ENCODE measurements at regions not wholly inside any gene's neighbourhood (a gene's known extent, or its start where the extent isn't known, plus 50 kb on each side); places are given as distances from the start of the nearest gene placed in this dataset.
A peak's percentile ranks its signal among the peaks of the same experiment; 100 is the strongest.

GRCh38 chr1:8109216-8109615, 83.1 kb upstream of the ERRFI1 start:
- DNase-seq = no peak
- intact Hi-C loops (cut with DNase I) = no loop called here

GRCh38 chr1:8107897-8108296, 81.8 kb upstream of the ERRFI1 start:
- intact Hi-C loops (cut with DNase I) = no loop called here
- DNase-seq = no peak

GRCh38 chr1:8104278-8105236, 78.4 kb upstream of the ERRFI1 start:
- intact Hi-C loops (cut with DNase I) = no loop called here
- no peak for DNase-seq

GRCh38 chr1:8097908-8098307, 71.8 kb upstream of the ERRFI1 start:
- intact Hi-C loops (cut with DNase I) = no loop called here
- peak in 5 of 42 donors; percentile 11 to 32 (median 22) for DNase-seq

- peak in 1 of 42 donors; percentile 3 for DNase-seq
- intact Hi-C loops (cut with DNase I) = no loop called here
Observed at GRCh38 chr1:8097077-8097799, 71.1 kb upstream of the ERRFI1 start.

GRCh38 chr1:8096105-8097011, 70.2 kb upstream of the ERRFI1 start:
- DNase-seq = no peak
- intact Hi-C loops (cut with DNase I) = no loop called here

- DNase-seq = no peak
- intact Hi-C loops (cut with DNase I) = no loop called here
Observed at GRCh38 chr1:8095584-8095983, 69.5 kb upstream of the ERRFI1 start.

GRCh38 chr1:8094481-8095241, 68.6 kb upstream of the ERRFI1 start:
- intact Hi-C loops (cut with DNase I) = no loop called here
- no peak for DNase-seq

- no peak for DNase-seq
- intact Hi-C loops (cut with DNase I) = no loop called here
Observed at GRCh38 chr1:8093221-8093980, 67.3 kb upstream of the ERRFI1 start.

GRCh38 chr1:8092657-8093056, 66.5 kb upstream of the ERRFI1 start:
- intact Hi-C loops (cut with DNase I) = no loop called here
- no peak for DNase-seq

GRCh38 chr1:8091691-8092090, 65.6 kb upstream of the ERRFI1 start:
- intact Hi-C loops (cut with DNase I) = no loop called here
- no peak for DNase-seq

GRCh38 chr1:8090241-8090702, 64.2 kb upstream of the ERRFI1 start:
- DNase-seq = no peak
- intact Hi-C loops (cut with DNase I) = no loop called here

GRCh38 chr1:8089535-8090228, 63.6 kb upstream of the ERRFI1 start:
- intact Hi-C loops (cut with DNase I) = no loop called here

GRCh38 chr1:8086055-8086454, 59.9 kb upstream of the ERRFI1 start:
- intact Hi-C loops (cut with DNase I) = no loop called here
- DNase-seq = no peak

More at GRCh38 chr1:8089535-8090228, 63.6 kb upstream of the ERRFI1 start:
- peak in 19 of 42 donors; percentile 4 to 66 (median 17) for DNase-seq

- DNase-seq = no peak
- intact Hi-C loops (cut with DNase I) = no loop called here
Observed at GRCh38 chr1:8084913-8085312, 58.8 kb upstream of the ERRFI1 start.

- intact Hi-C loops (cut with DNase I) = no loop called here
Observed at GRCh38 chr1:8083739-8084484, 57.8 kb upstream of the ERRFI1 start.

More at GRCh38 chr1:8083739-8084484, 57.8 kb upstream of the ERRFI1 start:
- no peak for DNase-seq
